Neural progenitor cell (in vitro differentiated cells): ENCODE measurements at regions not wholly inside any gene's neighbourhood (a gene's known extent, or its start where the extent isn't known, plus 50 kb on each side); places are given as distances from the start of the nearest gene placed in this dataset.

Source experiments
- EZH2 ChIP-seq: fragments of 200-600 bp; sonication (generic); IDR thresholded peaks from 2 replicates; pipeline ENCODE4 v1.6.1; 2017; ENCODE audit warnings: antibody characterized with exemption, mild to moderate bottlenecking, moderate library complexity
- EZH2phosphoT487 ChIP-seq: fragments of 200-600 bp; sonication (generic); IDR thresholded peaks from 2 replicates; pipeline ENCODE4 v1.6.1; 2017; ENCODE audit warnings: antibody characterized with exemption
- TF ChIP-seq, protein P1 (sequence below): fragments of 200-600 bp; sonication (generic); IDR thresholded peaks from 2 replicates; pipeline ENCODE4 v1.5.1; 2017; ENCODE audit warnings: antibody characterized with exemption, mild to moderate bottlenecking

DNA sequence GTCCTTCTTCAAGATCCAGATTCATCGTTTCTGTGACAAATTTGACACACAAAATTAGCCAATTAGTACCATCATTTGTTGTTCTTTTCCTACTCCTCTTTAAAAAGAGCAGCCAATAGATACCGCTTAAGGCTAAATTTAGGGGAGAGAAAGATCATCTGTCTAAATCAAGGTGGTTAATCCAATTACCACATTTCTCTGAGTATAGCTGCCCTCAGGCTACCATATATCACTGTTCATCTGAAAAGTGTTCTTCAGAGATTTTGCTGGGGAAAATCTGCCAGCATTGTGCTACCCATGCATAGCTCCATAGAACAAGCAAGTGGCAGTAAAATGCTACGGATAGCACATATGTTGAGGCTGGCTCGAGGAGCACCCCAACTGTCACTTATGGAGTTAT, 110.3 kb upstream of the ESRRG start:
- TF ChIP-seq EZH2phosphoT487 (no peak), EZH2 (no peak)
- TF ChIP-seq, protein P1, sequence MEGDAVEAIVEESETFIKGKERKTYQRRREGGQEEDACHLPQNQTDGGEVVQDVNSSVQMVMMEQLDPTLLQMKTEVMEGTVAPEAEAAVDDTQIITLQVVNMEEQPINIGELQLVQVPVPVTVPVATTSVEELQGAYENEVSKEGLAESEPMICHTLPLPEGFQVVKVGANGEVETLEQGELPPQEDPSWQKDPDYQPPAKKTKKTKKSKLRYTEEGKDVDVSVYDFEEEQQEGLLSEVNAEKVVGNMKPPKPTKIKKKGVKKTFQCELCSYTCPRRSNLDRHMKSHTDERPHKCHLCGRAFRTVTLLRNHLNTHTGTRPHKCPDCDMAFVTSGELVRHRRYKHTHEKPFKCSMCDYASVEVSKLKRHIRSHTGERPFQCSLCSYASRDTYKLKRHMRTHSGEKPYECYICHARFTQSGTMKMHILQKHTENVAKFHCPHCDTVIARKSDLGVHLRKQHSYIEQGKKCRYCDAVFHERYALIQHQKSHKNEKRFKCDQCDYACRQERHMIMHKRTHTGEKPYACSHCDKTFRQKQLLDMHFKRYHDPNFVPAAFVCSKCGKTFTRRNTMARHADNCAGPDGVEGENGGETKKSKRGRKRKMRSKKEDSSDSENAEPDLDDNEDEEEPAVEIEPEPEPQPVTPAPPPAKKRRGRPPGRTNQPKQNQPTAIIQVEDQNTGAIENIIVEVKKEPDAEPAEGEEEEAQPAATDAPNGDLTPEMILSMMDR: no peak
